ENCODE measurements at regions not wholly inside any gene's neighbourhood (a gene's known extent, or its start where the extent isn't known, plus 50 kb on each side); places are given as distances from the start of the nearest gene placed in this dataset.
"Not testable (repeated sequence)": the region's sequence is repeated elsewhere in the genome, so short reads cannot be mapped to it uniquely, and the experiment has no call there.

DNA sequence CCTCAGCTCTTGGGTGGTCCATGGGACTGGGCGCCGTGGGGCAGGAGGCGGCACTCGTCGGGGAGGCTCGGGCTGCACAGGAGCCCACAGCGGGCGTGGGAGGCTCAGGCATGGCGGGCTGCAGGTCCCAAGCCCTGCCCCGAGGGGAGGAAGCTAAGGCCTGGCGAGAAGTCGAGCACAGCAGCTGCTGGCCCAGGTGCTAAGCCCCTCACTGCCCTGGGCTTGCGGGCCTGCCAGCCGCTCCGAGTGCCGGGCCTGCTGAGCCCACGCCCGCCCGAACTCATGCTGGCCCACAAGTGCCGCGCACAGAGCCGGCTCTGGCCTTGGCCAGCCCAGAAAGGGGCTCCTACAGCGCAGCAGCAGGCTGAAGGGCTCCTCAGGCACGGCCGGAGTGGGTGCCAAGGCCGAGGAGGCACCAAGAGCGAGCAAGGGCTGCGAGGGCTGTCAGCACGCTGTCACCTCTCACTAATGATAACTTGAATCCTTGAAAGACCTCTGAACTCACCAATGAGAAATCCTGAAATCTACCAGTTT, 1506.8 kb upstream of the WWC1 start:
- no peak overlapping the region for H3K4me3 ChIP-seq (ENCODE audit: low read depth, low read length)
- no peak for TF ChIP-seq CTCF (IDR thresholded peaks at IDR 0.05; ENCODE audit: control insufficient read depth, extremely low read depth, insufficient read depth)
- DNase-seq (ENCODE audit: low read depth) = no peak

DNA sequence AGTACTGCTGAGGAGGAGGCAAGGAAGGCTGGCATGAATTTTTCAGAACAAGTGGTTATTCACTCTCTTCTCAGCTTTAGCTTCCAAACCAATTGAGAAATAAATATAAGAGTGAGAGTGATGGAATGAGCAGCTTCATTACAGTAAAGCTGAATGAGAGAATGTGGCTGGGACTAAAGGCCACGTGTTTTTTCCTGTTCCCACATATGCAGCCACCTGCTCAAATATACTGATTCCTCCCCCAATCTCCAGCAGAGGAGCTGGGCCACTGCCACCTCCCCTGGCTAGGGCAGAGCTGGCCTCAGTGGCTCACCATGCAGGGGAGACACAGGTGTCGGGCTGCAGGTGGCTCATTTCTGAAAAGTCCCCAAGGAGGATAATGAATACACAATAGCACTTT, 1505.3 kb upstream of the WWC1 start:
- H3K4me3 ChIP-seq (ENCODE audit: low read depth, low read length) = no peak overlapping the region
- DNase-seq (ENCODE audit: low read depth) = no peak
- TF ChIP-seq CTCF (IDR thresholded peaks at IDR 0.05; ENCODE audit: control insufficient read depth, extremely low read depth, insufficient read depth) = no peak

DNA sequence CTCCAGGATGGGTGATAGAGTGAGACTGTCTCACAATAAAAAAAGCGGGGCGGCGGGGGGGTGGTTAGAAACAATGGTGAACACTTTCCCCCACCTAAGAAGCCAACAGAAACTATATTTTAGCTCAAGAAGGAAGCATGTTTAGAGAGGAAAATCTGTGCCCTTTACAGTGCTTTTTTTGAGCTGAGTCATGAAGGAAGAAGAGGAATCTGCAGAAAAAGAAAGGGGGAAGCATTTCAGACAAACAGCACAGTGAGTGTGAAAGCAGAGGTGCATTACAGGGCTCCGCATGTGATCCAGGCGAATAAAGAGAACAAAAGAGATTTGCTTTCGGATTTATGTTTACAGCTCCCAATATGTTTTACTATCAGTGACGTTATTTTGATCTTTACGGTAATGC, 1504.6 kb upstream of the WWC1 start:
- no peak for TF ChIP-seq CTCF (IDR thresholded peaks at IDR 0.05; ENCODE audit: control insufficient read depth, extremely low read depth, insufficient read depth)
- no peak overlapping the region for H3K4me3 ChIP-seq (ENCODE audit: low read depth, low read length)
- no peak for DNase-seq (ENCODE audit: low read depth)

- peak; percentile 61 for DNase-seq (ENCODE audit: low read depth)
- H3K4me3 ChIP-seq (ENCODE audit: low read depth, low read length) = no peak overlapping the region
- no peak for TF ChIP-seq CTCF (IDR thresholded peaks at IDR 0.05; ENCODE audit: control insufficient read depth, extremely low read depth, insufficient read depth)
Measured at GRCh38 chr5:166788050-166788449, 1503.4 kb upstream of the WWC1 start.

- no peak for DNase-seq (ENCODE audit: low read depth)
- TF ChIP-seq CTCF (IDR thresholded peaks at IDR 0.05; ENCODE audit: control insufficient read depth, extremely low read depth, insufficient read depth) = no peak
- no peak overlapping the region for H3K4me3 ChIP-seq (ENCODE audit: low read depth, low read length)
Measured at GRCh38 chr5:166795756-166796155, 1495.7 kb upstream of the WWC1 start.

DNA sequence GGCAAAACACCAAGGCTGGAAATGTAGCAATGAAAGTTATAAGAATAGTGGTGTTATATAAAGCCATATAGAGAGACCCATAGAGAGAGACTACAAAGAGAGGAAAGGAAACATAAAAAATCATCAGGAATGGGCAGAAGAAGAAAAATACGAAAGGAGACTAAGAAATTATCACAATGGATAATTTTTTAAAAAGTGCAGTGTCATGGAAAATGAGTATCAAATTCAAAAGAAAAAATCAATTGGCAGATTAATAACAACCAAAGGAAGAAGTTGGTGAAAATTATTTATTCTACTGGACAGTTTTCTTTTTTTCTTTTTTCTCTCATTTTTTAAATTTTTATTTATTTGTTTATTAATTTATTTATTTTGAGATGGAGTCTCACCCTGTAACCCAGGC, 1488.4 kb upstream of the WWC1 start:
- DNase-seq (ENCODE audit: low read depth) = no peak
- H3K4me3 ChIP-seq (ENCODE audit: low read depth, low read length) = no peak overlapping the region
- no peak for TF ChIP-seq CTCF (IDR thresholded peaks at IDR 0.05; ENCODE audit: control insufficient read depth, extremely low read depth, insufficient read depth)

DNA sequence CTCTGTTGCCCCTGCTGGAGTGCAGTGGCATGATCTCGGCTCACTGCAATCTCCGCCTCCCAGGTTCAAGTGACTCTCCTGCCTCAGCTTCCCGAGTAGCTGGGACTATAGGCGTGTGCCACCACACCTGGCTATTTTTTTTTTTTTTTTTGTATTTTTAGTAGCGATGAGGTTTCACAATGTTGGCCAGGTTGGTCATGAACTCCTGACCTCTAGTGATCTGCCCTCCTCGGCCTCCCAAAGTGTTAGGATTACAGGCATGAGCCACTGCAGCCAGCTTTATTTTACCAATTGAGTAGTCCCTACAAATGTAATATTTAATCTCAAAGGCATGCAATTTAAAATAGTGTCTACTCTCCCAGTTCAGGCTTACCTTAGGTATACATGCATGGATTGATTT, 1487.2 kb upstream of the WWC1 start:
- H3K4me3 ChIP-seq (ENCODE audit: low read depth, low read length); DNase-seq (ENCODE audit: low read depth): not testable (repeated sequence)

DNA sequence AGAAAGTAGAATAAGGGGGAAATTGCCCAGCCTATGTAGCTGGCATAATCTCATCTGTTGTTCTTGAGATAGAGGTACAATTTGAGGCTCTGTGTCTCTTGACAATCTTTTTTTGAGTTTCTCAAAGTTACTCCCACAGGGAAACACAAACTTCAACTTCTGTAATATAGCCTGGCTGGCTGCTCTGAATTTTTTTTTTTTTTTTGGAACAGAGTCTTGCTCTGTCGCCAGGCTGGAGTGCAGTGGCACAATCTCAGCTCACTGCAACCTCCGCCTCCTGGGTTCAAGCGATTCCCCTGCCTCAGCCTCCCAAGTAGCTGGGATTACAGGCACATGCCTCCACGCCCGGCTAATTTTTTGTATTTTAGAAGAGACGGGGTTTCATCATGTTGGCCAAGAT, 1486.8 kb upstream of the WWC1 start:
- DNase-seq (ENCODE audit: low read depth); H3K4me3 ChIP-seq (ENCODE audit: low read depth, low read length): not testable (repeated sequence)

DNA sequence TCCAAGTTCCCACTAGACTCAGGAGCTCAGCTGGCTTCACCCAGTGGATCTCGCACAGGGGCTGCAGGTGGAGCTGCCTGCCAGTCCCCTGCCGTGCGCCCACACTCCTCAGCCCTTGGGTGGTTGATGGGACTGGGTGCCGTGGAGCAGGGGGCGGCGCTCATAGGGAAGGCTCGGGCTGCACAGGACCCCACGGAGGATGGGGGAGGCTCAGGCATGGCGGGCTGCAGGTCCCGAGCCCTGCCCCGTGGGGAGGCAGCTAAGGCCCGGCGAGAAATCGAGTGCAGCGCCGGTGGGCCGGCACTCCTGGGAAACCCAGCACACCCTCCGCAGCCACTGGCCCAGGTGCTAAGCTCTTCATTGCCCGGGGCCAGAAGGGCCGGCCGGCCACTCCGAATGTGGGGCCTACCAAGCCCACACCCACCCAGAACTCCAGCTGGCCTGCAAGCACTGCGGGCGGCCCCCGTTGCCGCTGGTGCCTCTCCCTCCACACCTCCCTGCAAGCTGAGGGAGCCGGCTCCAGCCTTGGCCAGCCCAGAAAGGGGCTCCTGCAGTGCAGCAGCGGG, 1481.3 kb upstream of the WWC1 start:
- not testable (repeated sequence) for H3K4me3 ChIP-seq (ENCODE audit: low read depth, low read length); DNase-seq (ENCODE audit: low read depth)

All from LNCaP clone FGC (cell line).